ENCODE measurements at regions not wholly inside any gene's neighbourhood (a gene's known extent, or its start where the extent isn't known, plus 50 kb on each side); places are given as distances from the start of the nearest gene placed in this dataset.

GRCh38 chr14:38761033-38761432, 342.0 kb downstream of the SEC23A start:
- DNase-seq: no peak

GRCh38 chr14:38758661-38759060, 344.4 kb downstream of the SEC23A start:
- DNase-seq: no peak

- DNase-seq: no peak
Observed at GRCh38 chr14:38755036-38755435, 348.0 kb downstream of the SEC23A start.

- no peak for DNase-seq
Observed at GRCh38 chr14:38752750-38753149, 350.3 kb downstream of the SEC23A start.

GRCh38 chr14:38752341-38752740, 350.7 kb downstream of the SEC23A start:
- no peak for DNase-seq

- no peak for DNase-seq
Observed at GRCh38 chr14:38751459-38751858, 351.6 kb downstream of the SEC23A start.

- DNase-seq: no peak
Observed at GRCh38 chr14:38749936-38750335, 353.1 kb downstream of the SEC23A start.

- DNase-seq: no peak
Observed at GRCh38 chr14:38745861-38746260, 357.2 kb downstream of the SEC23A start.

- DNase-seq: no peak
Observed at GRCh38 chr14:38743966-38744584, 359.0 kb downstream of the SEC23A start.

GRCh38 chr14:38737686-38738407, 365.2 kb downstream of the SEC23A start:
- no peak for DNase-seq

GRCh38 chr14:38735005-38735404, 368.0 kb downstream of the SEC23A start:
- DNase-seq: no peak

- DNase-seq: no peak
Observed at GRCh38 chr14:38731962-38732361, 371.1 kb downstream of the SEC23A start.

- no peak for DNase-seq
Observed at GRCh38 chr14:38730420-38730819, 372.6 kb downstream of the SEC23A start.

- DNase-seq: no peak
Observed at GRCh38 chr14:38727731-38728130, 375.3 kb downstream of the SEC23A start.

- DNase-seq: no peak
Observed at GRCh38 chr14:38724621-38725020, 378.4 kb downstream of the SEC23A start.

- DNase-seq: no peak
Observed at GRCh38 chr14:38723959-38724358, 379.1 kb downstream of the SEC23A start.

GRCh38 chr14:38723277-38723676, 379.8 kb downstream of the SEC23A start:
- DNase-seq: no peak

GRCh38 chr14:38721822-38722431, 381.1 kb downstream of the SEC23A start:
- peak; percentile 56 to 59 for DNase-seq

- no peak for DNase-seq
Observed at GRCh38 chr14:38718519-38718918, 384.5 kb downstream of the SEC23A start.

GRCh38 chr14:38716926-38717325, 386.1 kb downstream of the SEC23A start:
- no peak for DNase-seq

GRCh38 chr14:38710881-38711280, 392.2 kb downstream of the SEC23A start:
- no peak for DNase-seq

- no peak for DNase-seq
Observed at GRCh38 chr14:38710196-38710595, 392.8 kb downstream of the SEC23A start.

GRCh38 chr14:38705220-38705619, 397.8 kb downstream of the SEC23A start:
- DNase-seq: no peak

GRCh38 chr14:38704220-38704619, 398.8 kb downstream of the SEC23A start:
- no peak for DNase-seq
